ENCODE measurements at regions not wholly inside any gene's neighbourhood (a gene's known extent, or its start where the extent isn't known, plus 50 kb on each side); places are given as distances from the start of the nearest gene placed in this dataset.

DNA sequence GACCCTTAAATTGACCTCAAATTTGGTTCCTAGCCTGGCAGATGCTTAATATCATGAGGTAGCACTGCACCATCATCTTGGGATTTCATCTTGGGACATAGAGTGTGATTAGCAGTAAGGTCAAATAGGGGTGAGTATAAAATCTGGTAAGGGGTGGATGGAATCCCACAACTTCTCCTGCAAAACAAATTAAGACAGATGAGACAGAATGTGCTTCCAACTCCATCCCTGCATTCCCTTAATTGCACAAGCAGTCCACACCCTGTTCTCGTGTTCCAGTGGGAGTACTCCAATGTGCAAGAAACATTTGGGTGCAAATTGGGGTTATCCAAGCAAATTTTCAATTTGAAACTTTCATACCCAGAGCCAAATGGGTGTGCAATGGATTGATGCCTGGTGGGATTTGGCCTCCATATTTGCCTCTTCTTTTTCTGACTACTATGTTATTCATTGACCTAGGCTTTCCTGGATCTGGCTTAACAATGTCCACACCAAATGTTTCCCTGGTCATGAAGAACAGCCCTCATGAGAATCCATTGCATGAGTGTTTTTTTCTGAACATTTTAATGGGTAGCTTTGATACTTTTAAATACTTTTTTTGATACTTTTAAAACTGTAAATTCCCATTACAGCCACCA lies 785.0 kb upstream of the TSPY4 start:
- ATAC-seq (no peak), DNase-seq (no peak)
- 29% methylated on average over 1 of the region's 1 CpG; no CpG with 5 or more reads in 1 of the 2 donors for WGBS, 2 donors

DNA sequence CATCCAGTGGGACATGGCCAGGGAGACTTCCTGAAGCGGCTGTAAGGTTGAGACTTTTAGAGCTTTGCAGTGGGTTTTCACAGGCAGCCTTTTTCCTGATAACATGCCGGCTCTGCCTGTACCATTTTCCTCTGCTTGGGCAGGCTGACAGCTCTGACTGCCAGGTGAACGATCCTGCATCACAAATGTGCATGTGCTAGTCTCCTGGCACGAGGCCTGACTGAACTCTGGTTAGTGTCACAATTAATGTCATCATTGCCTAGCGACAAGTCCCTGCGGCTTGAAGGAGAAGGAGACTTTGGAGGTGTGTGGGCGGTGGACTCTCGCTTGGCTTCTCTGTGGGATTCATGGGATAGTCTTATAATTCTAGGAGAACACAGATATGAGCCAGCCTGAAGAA lies 783.6 kb upstream of the TSPY4 start:
- Histone ChIP-seq H3K4me3 (no peak overlapping the region), H3K27ac (no peak overlapping the region), H3K27me3 (no peaks in the 10 kb centered on the region), H3K4me1 (no peaks in the 10 kb centered on the region), H3K9me3 (no peaks in the 10 kb centered on the region), H3K36me3 (no peaks in the 10 kb centered on the region)
- no peak for DNase-seq
- ATAC-seq, result no peak
- FAIRE-seq, result no peak
- intact Hi-C loops (cut with DNase I), result no loop called here
- TF ChIP-seq, protein P1, sequence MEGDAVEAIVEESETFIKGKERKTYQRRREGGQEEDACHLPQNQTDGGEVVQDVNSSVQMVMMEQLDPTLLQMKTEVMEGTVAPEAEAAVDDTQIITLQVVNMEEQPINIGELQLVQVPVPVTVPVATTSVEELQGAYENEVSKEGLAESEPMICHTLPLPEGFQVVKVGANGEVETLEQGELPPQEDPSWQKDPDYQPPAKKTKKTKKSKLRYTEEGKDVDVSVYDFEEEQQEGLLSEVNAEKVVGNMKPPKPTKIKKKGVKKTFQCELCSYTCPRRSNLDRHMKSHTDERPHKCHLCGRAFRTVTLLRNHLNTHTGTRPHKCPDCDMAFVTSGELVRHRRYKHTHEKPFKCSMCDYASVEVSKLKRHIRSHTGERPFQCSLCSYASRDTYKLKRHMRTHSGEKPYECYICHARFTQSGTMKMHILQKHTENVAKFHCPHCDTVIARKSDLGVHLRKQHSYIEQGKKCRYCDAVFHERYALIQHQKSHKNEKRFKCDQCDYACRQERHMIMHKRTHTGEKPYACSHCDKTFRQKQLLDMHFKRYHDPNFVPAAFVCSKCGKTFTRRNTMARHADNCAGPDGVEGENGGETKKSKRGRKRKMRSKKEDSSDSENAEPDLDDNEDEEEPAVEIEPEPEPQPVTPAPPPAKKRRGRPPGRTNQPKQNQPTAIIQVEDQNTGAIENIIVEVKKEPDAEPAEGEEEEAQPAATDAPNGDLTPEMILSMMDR (IDR thresholded peaks at IDR 0.05), result no peak
- 57% methylated on average over 8 of the region's 8 CpGs; no CpG with 5 or more reads in 1 of the 2 donors for WGBS, 2 donors

More for the DNA sequence above, 785.0 kb upstream of the TSPY4 start:
- Histone ChIP-seq H3K4me1 (no peaks in the 10 kb centered on the region), H3K27ac (no peak overlapping the region), H3K4me3 (no peak overlapping the region), H3K9me3 (no peaks in the 10 kb centered on the region), H3K27me3 (no peaks in the 10 kb centered on the region), H3K36me3 (no peaks in the 10 kb centered on the region)
- no peak for FAIRE-seq
- intact Hi-C loops (cut with DNase I), result no loop called here
- TF ChIP-seq, protein P1 (IDR thresholded peaks at IDR 0.05), result no peak

DNA sequence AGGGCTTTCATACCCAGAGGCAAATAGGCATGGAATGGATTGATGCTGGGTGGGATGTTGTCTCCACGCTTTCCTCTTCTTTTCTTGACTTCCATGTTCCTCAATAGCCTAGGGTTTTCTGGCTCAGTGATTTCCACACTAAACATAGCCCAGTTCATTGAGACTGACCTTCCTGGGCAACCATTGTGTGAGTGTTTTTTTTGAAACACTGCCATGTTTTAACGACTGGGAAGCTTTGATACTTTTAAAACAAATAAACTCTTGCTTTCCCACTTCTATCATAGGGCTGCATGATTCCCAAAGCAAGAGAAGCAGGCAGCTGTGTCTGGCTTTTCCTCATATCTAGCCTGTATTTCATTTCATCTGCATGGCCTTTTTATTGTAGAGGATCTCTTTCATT lies 775.9 kb upstream of the TSPY4 start:
- 24% methylated on average over 2 of the region's 2 CpGs; no CpG with 5 or more reads in 1 of the 2 donors for WGBS, 2 donors
- DNase-seq, result no peak

DNA sequence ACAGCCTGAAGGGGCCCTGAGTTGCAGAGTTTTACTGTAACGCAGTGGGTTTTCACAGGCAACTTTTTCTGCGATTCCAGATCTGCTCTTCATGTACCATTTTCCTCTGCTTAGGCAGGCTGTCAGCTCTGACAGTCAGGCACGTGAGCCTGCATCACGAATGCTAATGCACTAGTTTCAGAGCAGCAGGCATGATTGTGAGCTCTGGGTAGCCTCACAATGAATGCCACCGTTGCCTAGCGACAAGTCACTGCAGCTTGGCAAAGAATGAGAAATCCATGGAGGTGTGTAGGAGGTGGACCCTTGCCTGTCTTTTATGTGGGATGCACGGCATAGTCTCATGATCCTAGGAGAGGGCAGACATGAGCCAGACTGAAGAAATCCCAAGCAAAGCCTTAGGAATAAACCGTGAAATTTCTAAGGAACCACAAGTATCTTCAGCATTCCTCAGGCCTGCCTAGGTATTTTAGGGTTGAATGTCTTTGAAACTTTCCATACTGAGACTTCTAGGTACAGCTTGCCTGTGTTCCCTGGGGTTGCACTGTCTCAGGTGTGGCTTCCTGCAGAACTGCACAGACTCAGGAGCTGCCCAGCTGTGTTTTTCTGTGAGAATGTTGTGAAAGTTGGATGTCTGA lies 774.7 kb upstream of the TSPY4 start:
- H3K36me3 ChIP-seq, result no peaks in the 10 kb centered on the region
- H3K4me3 ChIP-seq, result no peak overlapping the region
- no peaks in the 10 kb centered on the region for H3K4me1 ChIP-seq
- H3K9me3 ChIP-seq, result no peaks in the 10 kb centered on the region
- no peak for FAIRE-seq
- H3K27ac ChIP-seq, result no peak overlapping the region
- ATAC-seq, result no peak
- TF ChIP-seq, protein P1 (IDR thresholded peaks at IDR 0.05), result no peak
- H3K27me3 ChIP-seq, result no peaks in the 10 kb centered on the region
- 61% methylated on average over 8 of the region's 8 CpGs; no CpG with 5 or more reads in 1 of the 2 donors for WGBS, 2 donors
- no peak for DNase-seq
- intact Hi-C loops (cut with DNase I), result no loop called here

More for the DNA sequence above, 775.9 kb upstream of the TSPY4 start:
- no peak for ATAC-seq
- no peaks in the 10 kb centered on the region for H3K9me3 ChIP-seq
- intact Hi-C loops (cut with DNase I), result no loop called here
- H3K36me3 ChIP-seq, result no peaks in the 10 kb centered on the region
- no peaks in the 10 kb centered on the region for H3K27me3 ChIP-seq
- H3K4me1 ChIP-seq, result no peaks in the 10 kb centered on the region
- TF ChIP-seq, protein P1 (IDR thresholded peaks at IDR 0.05), result no peak
- H3K27ac ChIP-seq, result no peak overlapping the region
- H3K4me3 ChIP-seq, result no peak overlapping the region
- no peak for FAIRE-seq

DNA sequence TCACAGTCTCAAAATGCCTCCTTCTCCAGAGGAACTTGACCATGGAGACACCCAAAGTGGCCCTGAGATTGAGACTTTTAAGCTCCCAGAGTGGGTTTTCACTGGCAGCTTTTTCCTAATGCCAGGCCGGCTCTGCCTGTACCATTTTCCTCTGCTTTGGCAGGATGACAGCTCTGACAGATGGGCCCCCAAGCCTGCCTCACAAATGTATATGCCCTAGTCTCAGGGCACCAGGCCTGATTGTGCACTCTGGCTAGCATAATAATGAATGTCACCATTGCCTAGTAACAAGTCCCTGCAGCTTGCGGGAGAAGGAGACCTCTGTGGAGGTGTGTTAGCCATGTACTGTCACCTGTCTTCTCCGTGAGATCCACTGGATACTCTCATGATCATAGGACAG lies 772.8 kb upstream of the TSPY4 start:
- 73% methylated on average over 3 of the region's 3 CpGs; no CpG with 5 or more reads in 1 of the 2 donors for WGBS, 2 donors
- no peak for FAIRE-seq

More for the DNA sequence above, 772.8 kb upstream of the TSPY4 start:
- DNase-seq (no peak), ATAC-seq (no peak)
- TF ChIP-seq, protein P1 (IDR thresholded peaks at IDR 0.05), result no peak
- intact Hi-C loops (cut with DNase I), result no loop called here
- Histone ChIP-seq H3K27ac (no peak overlapping the region), H3K9me3 (no peaks in the 10 kb centered on the region), H3K4me1 (no peaks in the 10 kb centered on the region), H3K4me3 (no peak overlapping the region), H3K36me3 (no peaks in the 10 kb centered on the region), H3K27me3 (no peaks in the 10 kb centered on the region)

All from pancreas (tissue), 10 donors.